OCI-LY3 (cell line): ENCODE measurements at regions not wholly inside any gene's neighbourhood (a gene's known extent, or its start where the extent isn't known, plus 50 kb on each side); places are given as distances from the start of the nearest gene placed in this dataset.

ENCODE experiments used
- EZH2phosphoT487 ChIP-seq: fragments of 200-600 bp; shearing (Covaris generic); IDR thresholded peaks from 2 replicates; pipeline ENCODE4 v1.6.1; 2018; ENCODE audit warnings: antibody characterized with exemption, mixed run types, low read depth
- TF ChIP-seq, protein P1 (sequence below): fragments of 200-600, 300-600 bp; sonication (generic); IDR thresholded peaks from 2 replicates; pipeline ENCODE4 v1.5.1; 2014; ENCODE audit warnings: antibody characterized with exemption, low read length, low read depth

DNA sequence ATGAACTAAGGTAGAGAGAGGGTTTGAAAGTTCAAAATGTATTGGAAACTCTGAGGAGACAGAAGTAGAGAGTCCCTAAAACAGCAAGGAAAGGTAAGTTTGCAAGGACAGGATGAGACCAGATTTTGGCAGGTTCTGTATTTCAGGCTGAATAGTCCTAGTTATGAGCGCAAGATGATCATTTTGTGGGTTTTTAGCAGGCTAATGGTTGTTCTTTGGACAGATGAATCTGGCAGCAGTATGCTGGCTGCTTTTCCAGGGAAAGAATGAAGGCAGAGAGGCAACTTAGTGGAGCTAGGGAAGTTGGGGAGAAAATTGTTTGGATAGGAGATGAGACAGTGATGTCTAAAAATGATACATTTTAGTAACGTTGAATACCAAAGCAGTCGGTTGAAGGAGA is 243.5 kb upstream of the NRIP1 start:
- TF ChIP-seq, protein P1, sequence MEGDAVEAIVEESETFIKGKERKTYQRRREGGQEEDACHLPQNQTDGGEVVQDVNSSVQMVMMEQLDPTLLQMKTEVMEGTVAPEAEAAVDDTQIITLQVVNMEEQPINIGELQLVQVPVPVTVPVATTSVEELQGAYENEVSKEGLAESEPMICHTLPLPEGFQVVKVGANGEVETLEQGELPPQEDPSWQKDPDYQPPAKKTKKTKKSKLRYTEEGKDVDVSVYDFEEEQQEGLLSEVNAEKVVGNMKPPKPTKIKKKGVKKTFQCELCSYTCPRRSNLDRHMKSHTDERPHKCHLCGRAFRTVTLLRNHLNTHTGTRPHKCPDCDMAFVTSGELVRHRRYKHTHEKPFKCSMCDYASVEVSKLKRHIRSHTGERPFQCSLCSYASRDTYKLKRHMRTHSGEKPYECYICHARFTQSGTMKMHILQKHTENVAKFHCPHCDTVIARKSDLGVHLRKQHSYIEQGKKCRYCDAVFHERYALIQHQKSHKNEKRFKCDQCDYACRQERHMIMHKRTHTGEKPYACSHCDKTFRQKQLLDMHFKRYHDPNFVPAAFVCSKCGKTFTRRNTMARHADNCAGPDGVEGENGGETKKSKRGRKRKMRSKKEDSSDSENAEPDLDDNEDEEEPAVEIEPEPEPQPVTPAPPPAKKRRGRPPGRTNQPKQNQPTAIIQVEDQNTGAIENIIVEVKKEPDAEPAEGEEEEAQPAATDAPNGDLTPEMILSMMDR = no peak
- no peak for TF ChIP-seq EZH2phosphoT487
